IPS-15b (cell line): ENCODE measurements at regions not wholly inside any gene's neighbourhood (a gene's known extent, or its start where the extent isn't known, plus 50 kb on each side); places are given as distances from the start of the nearest gene placed in this dataset.
"Not testable (repeated sequence)": the region's sequence is repeated elsewhere in the genome, so short reads cannot be mapped to it uniquely, and the experiment has no call there.

Source experiments
- H3K27me3 ChIP-seq: one replicate; pipeline ENCODE4 v1.6.1; 2013; ENCODE audit warnings: low read length; ENCODE audit not compliant: control insufficient read depth, insufficient read depth
- H3K36me3 ChIP-seq: one replicate; pipeline ENCODE4 v1.6.1; 2013; ENCODE audit warnings: low read length; ENCODE audit not compliant: control insufficient read depth, insufficient read depth
- H3K4me1 ChIP-seq: one replicate; pipeline ENCODE4 v1.6.1; 2013; ENCODE audit warnings: mild to moderate bottlenecking, low read length; ENCODE audit not compliant: control insufficient read depth, insufficient read depth
- H3K4me3 ChIP-seq: one replicate; pipeline ENCODE4 v1.5.1; 2013; ENCODE audit warnings: low read depth, low read length
- H3K9ac ChIP-seq: one replicate; pipeline ENCODE4 v1.6.1; 2013; ENCODE audit warnings: low read depth, mild to moderate bottlenecking, low read length
- H3K9me3 ChIP-seq: one replicate; pipeline ENCODE4 v1.6.1; 2013; ENCODE audit warnings: mild to moderate bottlenecking, low read length; ENCODE audit not compliant: control insufficient read depth, insufficient read depth

DNA sequence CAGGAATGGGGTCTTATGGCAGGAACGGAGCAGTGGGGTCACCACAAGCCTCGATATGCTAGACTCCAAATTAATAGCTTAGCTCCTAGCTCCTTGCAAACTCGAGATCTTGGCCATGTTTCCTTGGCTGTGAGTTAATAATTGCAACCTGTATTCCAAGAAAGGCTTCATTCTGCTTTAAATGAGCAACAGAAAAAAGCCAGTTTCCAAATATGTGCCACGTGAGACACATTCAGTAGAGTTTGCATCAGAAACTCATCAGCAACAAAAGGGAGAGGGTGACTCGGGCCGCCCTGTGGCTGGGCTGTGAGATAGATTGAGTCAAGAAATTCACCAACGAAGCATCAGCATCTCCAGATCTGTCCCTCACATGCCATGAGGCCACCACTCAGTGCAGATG, 112.0 kb downstream of the NPTX2 start:
- Histone ChIP-seq H3K9me3 (no peaks in the 10 kb centered on the region), H3K36me3 (no peaks in the 10 kb centered on the region), H3K9ac (no peak overlapping the region), H3K27me3 (no peaks in the 10 kb centered on the region), H3K4me3 (no peak overlapping the region), H3K4me1 (peaks cover 13% of the 10 kb centered on the region)

DNA sequence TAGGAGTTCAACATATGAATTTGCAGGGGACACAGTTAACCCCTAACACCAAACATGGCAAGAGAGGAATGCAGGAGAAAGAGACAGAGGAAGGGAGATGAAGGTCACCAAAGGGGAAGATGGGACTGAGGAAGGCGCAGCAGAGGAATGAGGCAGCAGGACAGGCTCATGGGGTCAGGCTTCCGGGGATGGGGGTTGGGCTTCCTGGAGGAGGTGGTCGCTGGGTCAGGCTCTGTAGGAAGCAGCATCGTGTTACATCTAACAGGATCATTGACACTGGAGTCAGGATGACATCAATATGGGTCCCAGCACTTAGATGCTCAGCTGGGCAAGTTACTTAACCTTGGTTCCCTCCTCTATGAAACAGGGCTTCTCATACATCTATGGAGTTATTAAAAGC, 113.2 kb downstream of the NPTX2 start:
- Histone ChIP-seq H3K27me3 (no peaks in the 10 kb centered on the region), H3K9me3 (no peaks in the 10 kb centered on the region), H3K9ac (no peak overlapping the region), H3K4me1 (peaks cover 13% of the 10 kb centered on the region), H3K36me3 (no peaks in the 10 kb centered on the region), H3K4me3 (no peak overlapping the region)

DNA sequence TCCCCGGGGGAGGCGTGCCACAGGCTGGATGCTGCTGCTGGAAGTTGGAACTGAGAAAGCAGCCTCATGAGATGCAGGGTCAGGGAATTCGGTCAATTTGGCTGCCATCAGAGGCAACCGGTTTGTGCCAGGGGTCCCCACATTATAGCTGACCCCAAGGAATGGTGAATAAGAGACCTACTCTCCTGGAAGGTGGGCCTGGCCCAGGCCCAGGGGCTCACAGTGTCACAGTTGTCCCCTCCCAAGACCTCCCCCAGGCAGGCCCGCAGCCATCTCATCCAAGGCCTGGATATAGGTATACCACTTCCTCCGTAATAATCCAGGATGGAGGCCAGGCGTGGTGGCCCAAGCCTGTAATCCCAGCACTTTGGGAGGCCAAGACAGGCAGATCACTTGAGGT, 114.6 kb downstream of the NPTX2 start:
- H3K36me3 ChIP-seq = no peaks in the 10 kb centered on the region
- no peaks in the 10 kb centered on the region for H3K9me3 ChIP-seq
- no peaks in the 10 kb centered on the region for H3K27me3 ChIP-seq
- no peak overlapping the region for H3K9ac ChIP-seq
- H3K4me1 ChIP-seq = peaks cover 13% of the 10 kb centered on the region
- no peak overlapping the region for H3K4me3 ChIP-seq

DNA sequence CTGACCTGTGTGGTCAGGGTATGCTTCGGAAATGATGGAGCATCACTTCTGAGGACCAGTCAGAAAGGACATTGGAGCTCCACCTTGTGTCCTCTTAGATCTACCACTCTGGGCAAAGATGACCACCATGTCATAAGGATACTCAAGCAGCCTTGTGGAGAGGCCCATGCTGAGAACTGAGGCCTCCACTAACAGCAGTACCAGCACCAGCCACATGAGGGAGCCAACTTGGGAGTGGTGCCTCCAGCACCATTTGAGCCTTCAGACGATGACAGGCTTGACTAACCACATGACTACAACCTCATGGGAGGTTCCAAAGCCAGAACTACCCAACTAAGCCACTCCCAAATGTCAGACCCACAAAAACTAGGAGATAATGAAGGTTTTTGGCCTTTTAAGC, 116.0 kb downstream of the NPTX2 start:
- H3K9me3 ChIP-seq = no peaks in the 10 kb centered on the region
- H3K9ac ChIP-seq = no peak overlapping the region
- H3K27me3 ChIP-seq = no peaks in the 10 kb centered on the region

DNA sequence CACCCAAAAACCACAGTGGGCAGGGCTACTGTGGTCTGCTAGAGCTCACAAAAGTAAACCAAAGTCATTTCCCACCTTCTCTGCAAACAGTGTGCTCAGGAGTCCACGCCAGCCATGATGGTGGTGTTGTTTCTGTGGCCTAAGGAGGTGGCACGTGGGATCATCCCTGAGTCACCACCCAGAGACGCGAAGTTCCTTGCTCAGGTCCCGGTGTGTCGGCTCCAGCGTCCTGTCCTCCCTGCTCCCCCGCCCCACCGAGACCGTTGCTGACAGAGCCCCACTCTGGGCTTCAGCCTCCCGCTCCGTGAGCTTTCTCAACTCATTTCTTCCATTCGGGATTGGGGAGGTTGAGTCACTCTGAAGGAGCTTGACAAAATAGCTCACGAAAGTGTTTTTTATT, 118.7 kb downstream of the NPTX2 start:
- H3K4me1 ChIP-seq = no peaks in the 10 kb centered on the region
- no peaks in the 10 kb centered on the region for H3K36me3 ChIP-seq
- H3K9ac ChIP-seq = no peak overlapping the region
- H3K4me3 ChIP-seq = no peak overlapping the region
- H3K27me3 ChIP-seq = no peaks in the 10 kb centered on the region
- no peaks in the 10 kb centered on the region for H3K9me3 ChIP-seq

More for the DNA sequence above, 116.0 kb downstream of the NPTX2 start:
- H3K4me1 ChIP-seq = peaks cover 7% of the 10 kb centered on the region
- H3K4me3 ChIP-seq = no peak overlapping the region
- H3K36me3 ChIP-seq = no peaks in the 10 kb centered on the region

DNA sequence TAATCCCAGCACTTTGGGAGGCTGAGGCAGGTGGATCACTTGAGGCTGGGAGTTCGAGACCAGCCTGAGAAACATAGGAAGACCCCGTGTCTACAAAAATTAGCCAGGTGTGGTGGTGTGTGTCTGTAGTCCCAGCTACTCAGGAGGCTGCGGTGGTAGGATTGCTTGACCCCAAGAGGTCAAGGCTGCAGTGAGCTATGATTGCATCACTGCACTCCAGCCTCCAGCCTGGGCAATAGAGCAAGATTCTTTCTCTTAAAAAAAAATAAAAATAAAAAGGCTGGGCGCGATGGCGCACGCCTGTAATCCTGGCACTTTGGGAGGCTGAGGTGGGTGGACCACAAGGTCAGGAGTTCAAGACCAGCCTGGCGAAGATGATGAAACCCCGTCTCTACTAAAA, 119.4 kb downstream of the NPTX2 start:
- not testable (repeated sequence) for H3K4me1 ChIP-seq, H3K9me3 ChIP-seq, H3K27me3 ChIP-seq, H3K4me3 ChIP-seq, H3K36me3 ChIP-seq, H3K9ac ChIP-seq

DNA sequence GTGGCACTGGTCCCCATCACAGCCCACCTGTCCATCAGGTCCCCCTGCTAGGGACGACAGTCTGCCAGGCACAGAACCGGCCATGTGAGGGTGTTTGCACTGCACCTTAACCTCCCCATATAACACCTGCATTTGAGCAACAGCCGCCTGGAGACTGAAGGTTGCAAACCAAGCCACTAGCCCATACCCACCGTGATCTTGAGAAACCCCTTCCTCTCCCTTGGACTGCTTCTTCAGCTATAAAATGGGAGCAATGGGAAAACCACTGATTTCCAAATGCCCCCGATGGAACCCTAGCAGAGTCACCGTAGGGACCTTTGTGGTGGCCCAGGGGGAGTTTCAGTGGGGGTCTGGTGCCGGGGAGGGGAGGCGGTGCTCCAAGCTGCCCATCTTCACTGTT, 120.1 kb downstream of the NPTX2 start:
- no peaks in the 10 kb centered on the region for H3K36me3 ChIP-seq
- no peaks in the 10 kb centered on the region for H3K9me3 ChIP-seq
- H3K27me3 ChIP-seq = no peaks in the 10 kb centered on the region
- no peak overlapping the region for H3K4me3 ChIP-seq
- H3K9ac ChIP-seq = no peak overlapping the region
- H3K4me1 ChIP-seq = no peaks in the 10 kb centered on the region

DNA sequence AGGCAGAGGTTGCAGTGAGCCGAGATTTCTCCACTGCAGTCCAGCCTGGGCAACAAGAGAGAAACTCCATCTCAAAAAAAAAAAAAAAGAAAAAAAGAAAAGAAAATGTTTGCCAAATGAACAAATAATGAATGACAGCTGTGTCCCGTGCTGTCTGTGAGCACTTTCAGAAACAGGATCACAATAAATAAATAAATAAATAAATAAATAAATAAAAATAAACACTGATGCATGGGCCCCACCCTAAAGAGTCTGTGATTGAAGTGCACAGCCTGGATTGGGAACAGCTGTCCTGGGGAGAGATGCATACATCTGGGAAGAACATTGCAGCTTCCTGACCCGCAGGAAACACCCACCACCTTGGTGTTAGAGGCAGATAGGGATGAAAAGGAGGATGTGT, 123.6 kb downstream of the NPTX2 start:
- Histone ChIP-seq H3K36me3 (no peaks in the 10 kb centered on the region), H3K9me3 (no peaks in the 10 kb centered on the region), H3K4me3 (no peak overlapping the region), H3K4me1 (no peaks in the 10 kb centered on the region), H3K9ac (no peak overlapping the region), H3K27me3 (no peaks in the 10 kb centered on the region)

DNA sequence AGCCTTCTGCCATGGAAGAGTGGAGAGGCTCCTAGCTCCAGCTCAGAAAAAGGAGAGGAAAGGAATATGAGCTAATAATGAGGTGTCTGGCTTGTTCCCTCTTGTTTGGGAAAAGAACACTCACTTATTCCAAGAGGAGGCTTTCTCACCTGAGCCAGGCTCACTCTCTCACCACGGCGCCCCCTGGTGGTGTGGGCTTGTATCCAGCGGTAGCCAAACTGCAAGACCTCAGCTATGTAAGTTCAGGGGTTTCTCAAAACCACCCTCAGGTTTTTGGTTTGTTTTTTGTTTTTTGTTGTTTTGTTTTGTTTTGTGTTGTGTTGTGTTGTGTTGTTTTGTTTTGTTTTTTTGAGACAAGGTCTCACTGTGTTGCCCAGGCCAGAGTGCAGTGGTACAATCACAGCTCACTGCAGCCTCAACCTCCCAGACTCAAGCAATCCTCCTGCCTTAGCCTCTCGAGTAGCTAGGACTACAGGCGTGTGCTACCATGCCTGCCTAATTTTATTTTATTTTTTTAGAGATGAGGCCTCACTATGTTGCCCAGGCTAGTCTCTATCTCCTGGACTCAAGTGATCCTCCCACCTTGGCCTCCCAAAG, 124.0 kb downstream of the TMEM130 start:
- no peaks in the 10 kb centered on the region for H3K9me3 ChIP-seq
- H3K36me3 ChIP-seq = no peaks in the 10 kb centered on the region
- no peaks in the 10 kb centered on the region for H3K27me3 ChIP-seq
- H3K4me3 ChIP-seq = no peak overlapping the region
- no peak overlapping the region for H3K9ac ChIP-seq
- H3K4me1 ChIP-seq = no peaks in the 10 kb centered on the region

DNA sequence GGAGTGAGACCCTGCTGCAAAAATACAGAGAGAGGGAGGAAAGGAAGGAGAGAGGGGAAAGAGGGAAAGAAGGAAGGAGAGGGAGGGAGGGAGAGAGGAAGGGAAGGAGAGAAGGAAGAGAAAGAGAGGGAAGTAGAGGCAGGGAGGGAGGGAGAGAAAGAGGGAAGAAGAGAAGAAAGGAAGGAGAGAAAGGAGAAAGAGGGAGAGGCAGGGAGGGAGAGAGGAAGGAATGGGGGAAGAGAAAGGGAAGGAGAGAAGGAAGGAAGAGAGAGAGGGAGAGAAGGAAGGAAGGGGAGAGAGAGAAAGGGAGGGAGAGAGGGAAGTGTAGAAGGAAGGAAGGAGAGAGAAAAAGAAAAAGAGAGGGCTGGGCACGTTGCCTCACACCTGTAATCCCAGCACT, 121.7 kb downstream of the TMEM130 start:
- Histone ChIP-seq H3K9ac (no peak overlapping the region), H3K4me1 (no peaks in the 10 kb centered on the region), H3K36me3 (no peaks in the 10 kb centered on the region), H3K9me3 (no peaks in the 10 kb centered on the region), H3K27me3 (no peaks in the 10 kb centered on the region), H3K4me3 (no peak overlapping the region)

DNA sequence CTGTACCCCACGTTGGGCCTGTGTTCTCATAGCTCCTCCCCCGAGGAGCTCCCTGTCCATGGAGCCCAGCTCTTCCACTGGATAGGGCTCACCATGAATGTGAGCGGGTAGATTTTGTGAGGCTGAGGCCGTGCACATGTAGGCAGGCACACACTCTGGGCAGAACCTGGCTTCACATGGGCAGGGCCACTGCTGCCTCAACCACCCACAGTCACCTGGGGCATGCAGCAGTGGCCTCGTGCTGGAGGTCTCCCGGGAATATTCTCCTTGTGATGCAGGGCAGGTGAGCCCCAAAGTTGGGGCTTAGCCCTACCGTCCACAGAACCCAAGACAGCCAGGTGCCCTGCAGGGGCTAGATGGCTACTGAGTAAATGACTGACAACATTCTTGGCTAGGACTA, 116.6 kb downstream of the TMEM130 start:
- H3K36me3 ChIP-seq = no peaks in the 10 kb centered on the region
- no peaks in the 10 kb centered on the region for H3K4me1 ChIP-seq
- no peaks in the 10 kb centered on the region for H3K27me3 ChIP-seq
- H3K9me3 ChIP-seq = no peaks in the 10 kb centered on the region
- H3K4me3 ChIP-seq = no peak overlapping the region
- H3K9ac ChIP-seq = no peak overlapping the region

DNA sequence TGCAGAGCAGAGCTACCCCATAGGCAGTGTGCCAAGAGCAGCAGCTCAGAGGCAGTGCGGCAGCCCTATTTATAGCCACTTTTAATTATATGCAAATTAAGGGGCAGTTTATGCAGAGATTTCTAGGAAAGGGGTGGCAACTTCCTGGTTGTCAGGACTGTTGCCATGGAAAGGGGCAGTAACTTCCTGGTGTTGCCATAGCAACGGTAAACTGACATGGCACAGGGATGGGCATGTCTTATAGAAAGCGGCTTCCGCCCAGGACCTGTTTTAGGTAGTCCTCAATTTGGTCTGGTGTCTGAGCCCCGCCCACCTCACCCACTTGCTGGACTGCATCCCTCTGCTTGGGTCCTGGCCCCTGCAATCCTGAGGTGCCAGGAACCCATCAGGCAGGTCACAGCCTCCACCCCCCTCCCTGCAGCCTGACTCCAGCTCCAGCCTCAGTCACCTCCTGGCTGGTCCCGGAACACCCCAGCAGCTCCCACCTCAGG, 115.8 kb downstream of the TMEM130 start:
- H3K9ac ChIP-seq = no peak overlapping the region
- H3K4me3 ChIP-seq = no peak overlapping the region
- no peaks in the 10 kb centered on the region for H3K9me3 ChIP-seq
- H3K36me3 ChIP-seq = no peaks in the 10 kb centered on the region
- no peaks in the 10 kb centered on the region for H3K27me3 ChIP-seq
- H3K4me1 ChIP-seq = no peaks in the 10 kb centered on the region
